A549 (cell line): ENCODE measurements at regions not wholly inside any gene's neighbourhood (a gene's known extent, or its start where the extent isn't known, plus 50 kb on each side); places are given as distances from the start of the nearest gene placed in this dataset.

ENCODE experiments used
- ATAC-seq, 2 experiments: fragments of 200-7000 bp in 1 of 2; fragments of >200 bp in 1 of 2; cut with Nextera tagmentation in 1 of 2; cut with Tn5 transposase in 1 of 2; 3 replicates each; pipeline versions ENCODE4 v1.8.0 to v1.9.1; 2018 to 2020; ENCODE audit warnings: mild to moderate bottlenecking in 1 of 2, moderate library complexity in 1 of 2
- CTCF ChIA-PET: fragments of 300-600 bp; sonication (Branson Sonifier 250); formaldehyde crosslinking; extraction: SDS; loops from one replicate; lab custom pipeline; 2021; ENCODE audit warnings: antibody characterized with exemption, inconsistent platforms; lab: Yijun Ruan, JAX
- POLR2A ChIA-PET: fragments of 350-600 bp; formaldehyde crosslinking; extraction: SDS; loops from one replicate; lab custom pipeline; 2021; ENCODE audit warnings: antibody characterized with exemption, inconsistent platforms; lab: Yijun Ruan, JAX
- DNase-seq, 2 experiments: peaks; one replicate each; pipeline versions ENCODE4 v3.0.0 to v3.0.0-alpha.2; 2011 to 2016; ENCODE audit warnings: low read depth in 1 of 2, low spot score in 1 of 2
- FAIRE-seq: peaks from 2 replicates; lab custom pipeline; 2011; peaks lifted over from hg19 to GRCh38; lab: Jason Lieb, UNC
- H3K27ac ChIP-seq, 2 experiments: fragments of >200 bp; sonication (Bioruptor Twin); formaldehyde crosslinking; 3 replicates each; pipeline ENCODE4 v1.5.1; 2016 to 2017
- H3K4me1 ChIP-seq: fragments of >200 bp; sonication (Bioruptor Twin); formaldehyde crosslinking; 3 replicates; pipeline ENCODE4 v1.6.1; 2016
- H3K4me2 ChIP-seq: fragments of >200 bp; sonication (Bioruptor Twin); formaldehyde crosslinking; 3 replicates; pipeline ENCODE4 v1.6.1; 2016
- H3K4me3 ChIP-seq: fragments of >200 bp; sonication (Bioruptor Twin); formaldehyde crosslinking; 3 replicates; pipeline ENCODE4 v1.5.1; 2016
- H3K9me3 ChIP-seq: fragments of >200 bp; sonication (Bioruptor Twin); formaldehyde crosslinking; 3 replicates; pipeline ENCODE4 v1.6.1; 2016
- BHLHE40 ChIP-seq: IDR thresholded peaks from 2 replicates; pipeline ENCODE4 v1.6.1; 2012; ENCODE audit warnings: low read depth, low read length, inconsistent platforms
- CBX8 ChIP-seq: fragments of 200-600 bp; sonication (generic); IDR thresholded peaks from 2 replicates; pipeline ENCODE4 v1.6.1; 2016
- CTCF ChIP-seq: fragments of >200 bp; sonication (Bioruptor Twin); formaldehyde crosslinking; IDR thresholded peaks from 3 replicates; pipeline ENCODE4 v1.5.1; 2016
- FOSB ChIP-seq: fragments of 250-450 bp; sonication (Bioruptor Pico); IDR thresholded peaks from 2 replicates; pipeline ENCODE4 v1.5.0; 2020; ENCODE audit warnings: mild to moderate bottlenecking, moderate library complexity
- FOSL2 ChIP-seq, 2 experiments: fragments of 450-650 bp in 1 of 2; fragments of >200 bp in 1 of 2; sonication (Bioruptor Twin) in 1 of 2; formaldehyde crosslinking; IDR thresholded peaks; 2 replicates each; pipeline versions ENCODE4 v1.5.0 to v1.6.1; 2016 to 2020; ENCODE audit warnings: mild to moderate bottlenecking in 1 of 2, moderate library complexity in 1 of 2
- FOXS1 ChIP-seq: fragments of 250-450 bp; sonication (Bioruptor Pico); IDR thresholded peaks from 2 replicates; pipeline ENCODE4 v1.5.0; 2020; ENCODE audit warnings: mild to moderate bottlenecking, moderate library complexity
- GATA3 ChIP-seq: IDR thresholded peaks from 2 replicates; pipeline ENCODE4 v1.6.1; 2012; ENCODE audit warnings: borderline replicate concordance
- HES2 ChIP-seq: fragments of >200 bp; sonication (Bioruptor Twin); formaldehyde crosslinking; IDR thresholded peaks from 2 replicates; pipeline ENCODE4 v1.6.1; 2016
- HOXA7 ChIP-seq: fragments of 250-450 bp; sonication (Bioruptor Pico); IDR thresholded peaks from 2 replicates; pipeline ENCODE4 v1.5.0; 2020; ENCODE audit warnings: mild to moderate bottlenecking, moderate library complexity
- MAFK ChIP-seq: fragments of 450-650 bp; IDR thresholded peaks from 2 replicates; pipeline ENCODE4 v1.6.1; 2014; ENCODE audit not compliant: partially characterized antibody
- MAZ ChIP-seq: fragments of 150-350 bp; IDR thresholded peaks from 2 replicates; pipeline ENCODE4 v1.6.1; 2014; ENCODE audit warnings: antibody characterized with exemption, low read depth, low read length, borderline replicate concordance
- NFE2L2 ChIP-seq: fragments of 150-350 bp; conservative IDR thresholded peaks from 2 replicates; pipeline ENCODE4 v1.6.1; 2014; ENCODE audit warnings: low read length
- NPAS2 ChIP-seq: fragments of 250-450 bp; sonication (Bioruptor Pico); IDR thresholded peaks from 2 replicates; pipeline ENCODE4 v1.8.0; 2022; ENCODE audit warnings: mild to moderate bottlenecking, moderate library complexity, borderline replicate concordance
- POLR2A ChIP-seq: IDR thresholded peaks from 2 replicates; pipeline ENCODE4 v1.6.1; 2012; ENCODE audit warnings: mild to moderate bottlenecking, low read length
- RCOR1 ChIP-seq: fragments of 150-350 bp; IDR thresholded peaks from 2 replicates; pipeline ENCODE4 v1.6.1; 2014; ENCODE audit warnings: antibody characterized with exemption, low read length, low read depth
- RNF2 ChIP-seq: fragments of 200-600 bp; sonication (generic); IDR thresholded peaks from 2 replicates; pipeline ENCODE4 v1.6.1; 2016; ENCODE audit warnings: low read depth, mild to moderate bottlenecking, antibody characterized with exemption, moderate library complexity, borderline replicate concordance
- SREBF2 ChIP-seq: fragments of 450-650 bp; IDR thresholded peaks from 2 replicates; pipeline ENCODE4 v1.6.1; 2014; ENCODE audit warnings: mild to moderate bottlenecking, moderate library complexity
- ZC3H11A ChIP-seq: fragments of 450-650 bp; IDR thresholded peaks from 2 replicates; pipeline ENCODE4 v1.6.1; 2014; ENCODE audit warnings: antibody characterized with exemption, mild to moderate bottlenecking
- ZSCAN20 ChIP-seq: fragments of 250-450 bp; sonication (Bioruptor Pico); IDR thresholded peaks from 2 replicates; pipeline ENCODE4 v1.8.0; 2022; ENCODE audit warnings: mild to moderate bottlenecking, moderate library complexity
- WGBS: methylation state at CpG from one replicate; pipeline ENCODE4 v1.1.6; 2017; ENCODE audit errors: missing lambda C conversion rate; 5-methylcytosine and 5-hydroxymethylcytosine counted together
- TF ChIP-seq, protein P1 (sequence below): fragments of 200-600 bp; sonication (generic); IDR thresholded peaks from 2 replicates; pipeline ENCODE4 v1.6.1; 2016; ENCODE audit warnings: antibody characterized with exemption, mild to moderate bottlenecking, moderate library complexity
- TF ChIP-seq, protein P2 (sequence below): fragments of 150-350 bp; IDR thresholded peaks from 2 replicates; pipeline ENCODE4 v1.6.1; 2014; ENCODE audit warnings: low read depth, mild to moderate bottlenecking, low read length

- POLR2A ChIA-PET, result no interaction called here
- FAIRE-seq, result no peak
- H3K4me3 ChIP-seq, result no peak overlapping the region
These were observed 190.6 kb downstream of the ACKR3 start for GRCh38 chr2:236760246-236760645.

GRCh38 chr2:236761358-236761757, 191.7 kb downstream of the ACKR3 start:
- TF ChIP-seq MAFK (peak; percentile 86), FOSB (CRISPR knock-in tag) (no peak)
- H3K4me2 ChIP-seq, result no peak overlapping the region
- ChIA-PET CTCF (no interaction called here), POLR2A (no interaction called here)
- H3K27ac ChIP-seq, result no peak overlapping the region
- no peak for DNase-seq
- WGBS, result 87% methylated on average over 3 of the region's 3 CpGs
- ATAC-seq, result no peak
- H3K4me3 ChIP-seq, result no peak overlapping the region
- FAIRE-seq, result no peak
- no peaks in the 10 kb centered on the region for H3K4me1 ChIP-seq
- no peaks in the 10 kb centered on the region for H3K9me3 ChIP-seq

More at GRCh38 chr2:236760246-236760645, 190.6 kb downstream of the ACKR3 start:
- H3K27ac ChIP-seq, result no peak overlapping the region
- H3K4me1 ChIP-seq, result no peaks in the 10 kb centered on the region
- ATAC-seq (no peak), DNase-seq (no peak)
- CTCF ChIA-PET, result no interaction called here
- no peak overlapping the region for H3K4me2 ChIP-seq
- TF ChIP-seq HOXA7 (CRISPR knock-in tag), result no peak
- TF ChIP-seq, protein P1, sequence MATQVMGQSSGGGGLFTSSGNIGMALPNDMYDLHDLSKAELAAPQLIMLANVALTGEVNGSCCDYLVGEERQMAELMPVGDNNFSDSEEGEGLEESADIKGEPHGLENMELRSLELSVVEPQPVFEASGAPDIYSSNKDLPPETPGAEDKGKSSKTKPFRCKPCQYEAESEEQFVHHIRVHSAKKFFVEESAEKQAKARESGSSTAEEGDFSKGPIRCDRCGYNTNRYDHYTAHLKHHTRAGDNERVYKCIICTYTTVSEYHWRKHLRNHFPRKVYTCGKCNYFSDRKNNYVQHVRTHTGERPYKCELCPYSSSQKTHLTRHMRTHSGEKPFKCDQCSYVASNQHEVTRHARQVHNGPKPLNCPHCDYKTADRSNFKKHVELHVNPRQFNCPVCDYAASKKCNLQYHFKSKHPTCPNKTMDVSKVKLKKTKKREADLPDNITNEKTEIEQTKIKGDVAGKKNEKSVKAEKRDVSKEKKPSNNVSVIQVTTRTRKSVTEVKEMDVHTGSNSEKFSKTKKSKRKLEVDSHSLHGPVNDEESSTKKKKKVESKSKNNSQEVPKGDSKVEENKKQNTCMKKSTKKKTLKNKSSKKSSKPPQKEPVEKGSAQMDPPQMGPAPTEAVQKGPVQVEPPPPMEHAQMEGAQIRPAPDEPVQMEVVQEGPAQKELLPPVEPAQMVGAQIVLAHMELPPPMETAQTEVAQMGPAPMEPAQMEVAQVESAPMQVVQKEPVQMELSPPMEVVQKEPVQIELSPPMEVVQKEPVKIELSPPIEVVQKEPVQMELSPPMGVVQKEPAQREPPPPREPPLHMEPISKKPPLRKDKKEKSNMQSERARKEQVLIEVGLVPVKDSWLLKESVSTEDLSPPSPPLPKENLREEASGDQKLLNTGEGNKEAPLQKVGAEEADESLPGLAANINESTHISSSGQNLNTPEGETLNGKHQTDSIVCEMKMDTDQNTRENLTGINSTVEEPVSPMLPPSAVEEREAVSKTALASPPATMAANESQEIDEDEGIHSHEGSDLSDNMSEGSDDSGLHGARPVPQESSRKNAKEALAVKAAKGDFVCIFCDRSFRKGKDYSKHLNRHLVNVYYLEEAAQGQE, result no peak
- TF ChIP-seq GATA3, result no peak
- TF ChIP-seq RCOR1, result no peak
- no peaks in the 10 kb centered on the region for H3K9me3 ChIP-seq

DNA sequence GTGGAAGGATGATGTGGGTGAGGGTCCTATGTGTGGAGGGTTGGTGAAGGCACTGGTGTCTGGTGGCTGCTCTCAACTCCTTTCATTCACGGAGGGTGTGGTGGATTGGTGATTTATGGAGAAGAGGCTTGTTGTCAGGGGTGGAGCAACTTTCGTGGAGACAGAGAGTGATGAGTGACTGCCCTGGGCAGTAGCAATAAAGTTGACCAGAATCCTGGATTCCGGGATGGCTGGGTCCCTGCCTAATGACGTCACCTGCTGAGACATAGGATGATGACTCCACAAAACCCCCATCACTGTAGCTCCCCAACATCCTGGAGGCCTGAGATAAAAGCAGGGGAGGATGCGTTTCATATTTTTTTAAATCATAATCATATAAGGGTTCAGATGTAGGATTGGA, 193.0 kb downstream of the ACKR3 start:
- ATAC-seq, result no peak

DNA sequence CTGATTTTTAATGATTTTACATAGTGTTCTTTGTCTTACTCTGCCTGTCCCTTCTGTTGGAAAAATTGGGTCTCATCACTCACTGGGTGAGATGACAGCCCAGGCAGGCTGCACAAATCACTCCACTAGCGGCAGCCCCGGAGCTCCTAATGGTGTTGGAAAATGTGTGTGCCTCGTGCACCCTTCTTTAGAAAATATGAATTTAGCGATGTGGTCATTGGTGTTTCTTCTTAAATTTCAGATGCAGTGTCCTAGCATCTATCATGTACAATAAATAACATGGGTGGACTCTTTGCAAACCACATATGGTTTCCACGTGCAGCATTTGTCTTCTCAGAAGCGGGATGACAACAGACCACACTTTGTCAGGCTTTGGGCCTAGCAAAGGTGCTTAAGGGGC, 194.2 kb downstream of the ACKR3 start:
- TF ChIP-seq CBX8 (no peak), POLR2A (no peak), NFE2L2 (no peak), SREBF2 (no peak), GATA3 (no peak), FOXS1 (CRISPR knock-in tag) (no peak), HES2 (no peak), FOSL2 (IDR thresholded peaks at IDR 0.05) (no peak), FOSL2 (CRISPR knock-in tag; IDR thresholded peaks at IDR 0.05) (no peak), RNF2 (no peak), CTCF (no peak), NPAS2 (CRISPR knock-in tag) (no peak), MAZ (no peak), MAFK (no peak), BHLHE40 (no peak), ZSCAN20 (CRISPR knock-in tag) (no peak)
- TF ChIP-seq, protein P2, sequence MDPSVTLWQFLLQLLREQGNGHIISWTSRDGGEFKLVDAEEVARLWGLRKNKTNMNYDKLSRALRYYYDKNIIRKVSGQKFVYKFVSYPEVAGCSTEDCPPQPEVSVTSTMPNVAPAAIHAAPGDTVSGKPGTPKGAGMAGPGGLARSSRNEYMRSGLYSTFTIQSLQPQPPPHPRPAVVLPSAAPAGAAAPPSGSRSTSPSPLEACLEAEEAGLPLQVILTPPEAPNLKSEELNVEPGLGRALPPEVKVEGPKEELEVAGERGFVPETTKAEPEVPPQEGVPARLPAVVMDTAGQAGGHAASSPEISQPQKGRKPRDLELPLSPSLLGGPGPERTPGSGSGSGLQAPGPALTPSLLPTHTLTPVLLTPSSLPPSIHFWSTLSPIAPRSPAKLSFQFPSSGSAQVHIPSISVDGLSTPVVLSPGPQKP, result no peak
- H3K4me2 ChIP-seq, result no peak overlapping the region
- CTCF ChIA-PET, result no interaction called here
- peaks cover 13% of the 10 kb centered on the region for H3K9me3 ChIP-seq
- ATAC-seq (no peak), DNase-seq (no peak), FAIRE-seq (no peak)
- H3K27ac ChIP-seq, result no peak overlapping the region
- POLR2A ChIA-PET, result no interaction called here
- no peak overlapping the region for H3K4me3 ChIP-seq
- peaks cover 4% of the 10 kb centered on the region; the same call in 2 of the 3 replicates for H3K4me1 ChIP-seq
- WGBS, result 80% methylated on average over 6 of the region's 6 CpGs

More for the DNA sequence above, 193.0 kb downstream of the ACKR3 start:
- 61% methylated on average over 5 of the region's 5 CpGs for WGBS
- POLR2A ChIA-PET, result no interaction called here
- Histone ChIP-seq H3K4me2 (no peak overlapping the region), H3K9me3 (peaks cover 11% of the 10 kb centered on the region), H3K4me1 (no peaks in the 10 kb centered on the region), H3K4me3 (no peak overlapping the region), H3K27ac (0 out of 6 replicates have a peak overlapping the region, but pooled peaks of 1 of the 2 experiments have one; percentile 18)
- TF ChIP-seq ZC3H11A, result no peak
- CTCF ChIA-PET, result no interaction called here
- FAIRE-seq, result no peak
- no peak for DNase-seq
